Stimulated activated CD8-positive, alpha-beta memory T cell treated with anti-CD3 and anti-CD28 coated beads, Interleukin-12 subunit alpha, Interleukin-12 subunit beta, amount 100 ng/mL, for 24 hours (primary cell): ENCODE measurements at regions not wholly inside any gene's neighbourhood (a gene's known extent, or its start where the extent isn't known, plus 50 kb on each side); places are given as distances from the start of the nearest gene placed in this dataset.
"Not testable (repeated sequence)": the region's sequence is repeated elsewhere in the genome, so short reads cannot be mapped to it uniquely, and the experiment has no call there.

Source experiments
- DNase-seq: peaks from one replicate; pipeline ENCODE4 v3.0.0-alpha.2; 2020; ENCODE audit errors: extremely low read depth

DNA sequence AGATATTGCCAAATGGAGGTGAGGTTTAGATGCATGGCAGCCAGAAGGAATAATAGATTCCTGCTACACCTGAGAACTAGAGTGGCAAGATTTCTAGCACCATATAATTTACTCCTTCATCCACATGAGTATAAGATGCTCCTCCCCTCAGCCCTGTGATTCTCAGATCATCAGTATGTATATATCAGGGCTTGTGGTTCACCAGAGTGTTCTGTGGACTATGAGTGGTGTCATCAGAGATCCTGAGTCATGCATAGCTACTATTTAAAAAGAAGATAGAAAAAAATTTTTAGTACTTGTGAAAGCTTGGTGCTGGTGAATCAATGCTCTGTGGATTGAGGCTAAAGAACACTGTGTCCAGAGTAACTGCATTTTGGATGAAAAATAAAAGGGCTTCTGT, 285.9 kb downstream of the BMP4 start:
- no peak for DNase-seq

- no peak for DNase-seq
Measured at GRCh38 chr14:53668897-53669296, 287.7 kb downstream of the BMP4 start.

GRCh38 chr14:53663709-53664108, 292.9 kb downstream of the BMP4 start:
- DNase-seq: no peak

DNA sequence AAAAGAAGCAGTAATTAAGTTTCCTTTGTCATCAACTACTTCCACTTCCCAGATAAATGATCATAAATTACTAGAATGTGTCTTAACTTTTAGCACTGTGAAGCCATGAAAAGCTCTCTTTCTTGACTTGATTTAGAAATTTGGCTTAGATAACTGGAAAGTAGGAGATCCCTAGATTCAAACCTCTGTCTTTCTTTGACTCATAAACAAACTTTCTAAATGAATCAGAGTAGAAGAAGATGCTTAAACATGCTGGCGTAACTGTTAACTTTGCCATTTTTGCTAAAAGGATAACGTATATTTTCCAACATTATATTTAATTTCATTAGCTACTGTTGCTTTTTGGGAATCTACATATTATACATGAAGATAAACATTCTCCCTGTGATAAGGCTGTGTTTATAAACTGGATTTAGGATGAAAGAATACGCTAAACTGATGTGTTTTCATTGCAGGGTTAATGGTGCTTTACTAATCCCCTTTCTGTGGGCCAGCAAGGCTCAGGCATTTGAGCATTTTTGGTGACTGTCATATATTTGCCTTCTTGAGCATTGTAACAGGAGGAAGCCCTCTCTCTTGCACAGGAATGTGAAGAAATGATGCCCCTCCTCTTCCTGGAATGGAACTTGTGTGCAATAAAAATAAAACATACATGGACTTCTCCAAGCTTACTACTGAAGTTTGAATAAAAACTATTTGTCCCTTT, 301.4 kb downstream of the BMP4 start:
- DNase-seq: no peak

DNA sequence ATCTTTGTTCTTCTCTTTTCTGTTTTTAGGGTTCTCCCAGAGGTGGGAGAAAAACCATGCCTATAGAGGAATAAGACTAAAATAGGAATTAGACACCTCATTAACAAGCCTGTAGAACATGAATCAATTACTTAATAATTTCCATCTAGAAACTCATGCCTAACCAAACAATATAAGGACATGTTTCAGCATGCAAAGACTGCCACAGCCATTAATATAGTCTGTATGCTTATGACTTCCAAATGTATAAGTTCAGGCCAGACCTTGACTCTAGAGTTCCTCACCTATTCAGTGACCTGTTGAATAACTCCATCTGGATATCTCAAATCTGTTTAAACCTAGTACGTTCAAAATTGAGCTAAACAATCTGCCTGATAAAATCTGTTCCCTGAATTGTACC, 304.6 kb downstream of the BMP4 start:
- no peak for DNase-seq

DNA sequence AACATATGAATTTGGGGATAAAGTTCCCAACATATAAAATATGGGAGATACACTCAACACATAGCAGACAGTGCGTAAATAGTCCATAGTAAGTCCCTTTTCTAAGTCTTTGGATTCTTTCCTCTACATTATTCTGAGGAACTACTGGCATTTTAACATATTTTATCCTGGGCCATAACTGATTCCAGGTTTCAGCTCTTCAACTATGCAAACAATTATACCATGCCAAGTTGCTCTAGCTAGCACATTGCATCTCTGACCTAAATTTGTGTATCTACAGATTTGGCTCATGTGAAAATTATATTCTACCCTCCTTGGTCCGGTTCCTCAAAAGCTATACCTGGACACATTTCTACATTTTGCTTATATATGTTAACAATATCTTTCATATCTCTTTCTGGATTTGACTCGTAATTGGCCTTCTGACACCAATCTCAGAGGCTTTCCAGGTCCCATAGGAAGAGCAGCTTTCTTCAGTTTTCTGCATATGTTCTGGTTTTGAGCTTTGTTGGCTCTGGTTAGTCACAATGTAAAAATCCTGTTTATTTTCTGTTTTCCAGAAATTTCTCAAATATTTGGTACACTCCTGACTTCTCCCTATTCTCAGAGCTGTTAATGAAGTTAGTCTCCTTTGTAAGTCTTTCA, 305.4 kb downstream of the BMP4 start:
- no peak for DNase-seq

DNA sequence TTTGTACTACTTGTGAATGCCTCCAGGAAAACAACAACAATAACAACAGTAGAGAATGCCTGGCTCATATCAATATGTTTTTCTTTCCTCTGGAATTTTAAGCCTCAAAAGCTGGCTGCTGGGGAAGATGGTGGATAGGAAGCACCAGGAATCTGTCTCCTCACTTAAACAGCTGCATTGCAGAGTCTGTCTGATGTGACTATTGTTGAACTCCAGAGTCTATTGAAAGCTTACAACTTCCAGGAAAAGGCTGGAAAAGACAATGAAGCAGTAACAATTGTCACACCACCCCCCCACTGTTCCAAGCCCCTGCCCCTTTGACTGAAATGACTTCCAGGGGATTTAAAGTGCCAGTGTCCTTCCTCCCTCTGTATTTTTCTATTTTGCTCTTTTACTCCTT, 309.7 kb downstream of the BMP4 start:
- DNase-seq: no peak

DNA sequence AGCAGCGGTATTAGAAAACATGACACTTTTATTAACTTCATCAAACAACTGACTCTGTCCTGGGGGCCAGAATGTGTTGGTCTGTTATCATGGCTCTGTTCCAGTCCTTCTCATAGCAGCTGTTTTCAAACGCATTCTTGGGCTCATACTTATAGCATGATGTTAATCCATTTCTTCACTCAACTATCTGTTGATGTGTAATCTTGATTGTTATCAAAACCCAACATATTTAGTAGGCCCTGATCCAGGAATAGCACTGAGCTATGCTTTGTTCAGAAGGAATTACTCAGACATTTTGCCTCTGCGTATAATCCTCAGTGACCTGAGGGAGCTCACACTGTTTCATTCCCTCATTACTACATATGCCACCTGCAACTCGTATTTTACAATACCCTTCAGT, 315.9 kb downstream of the BMP4 start:
- no peak for DNase-seq

DNA sequence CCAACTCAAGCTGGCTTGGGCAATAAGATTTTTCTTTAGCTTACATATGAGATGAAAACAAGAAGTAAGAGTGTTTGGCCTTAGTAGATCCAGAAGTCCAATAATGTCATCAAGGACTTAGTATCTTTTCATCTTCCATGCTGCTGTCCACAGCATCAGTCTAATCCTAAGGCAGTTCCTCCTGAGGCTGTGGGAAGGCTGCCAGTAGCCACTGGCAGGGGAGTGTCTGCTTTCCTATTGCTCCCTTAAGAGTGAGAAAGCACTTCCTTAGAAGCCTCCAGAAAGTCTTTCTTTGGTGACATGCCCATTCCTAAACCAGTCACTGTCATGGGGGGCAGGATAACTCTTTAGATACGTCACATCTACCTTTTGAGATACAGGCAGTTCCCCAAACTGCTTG, 317.7 kb downstream of the BMP4 start:
- DNase-seq: no peak

- DNase-seq: no peak
Measured at GRCh38 chr14:53634793-53635192, 321.8 kb downstream of the BMP4 start.

DNA sequence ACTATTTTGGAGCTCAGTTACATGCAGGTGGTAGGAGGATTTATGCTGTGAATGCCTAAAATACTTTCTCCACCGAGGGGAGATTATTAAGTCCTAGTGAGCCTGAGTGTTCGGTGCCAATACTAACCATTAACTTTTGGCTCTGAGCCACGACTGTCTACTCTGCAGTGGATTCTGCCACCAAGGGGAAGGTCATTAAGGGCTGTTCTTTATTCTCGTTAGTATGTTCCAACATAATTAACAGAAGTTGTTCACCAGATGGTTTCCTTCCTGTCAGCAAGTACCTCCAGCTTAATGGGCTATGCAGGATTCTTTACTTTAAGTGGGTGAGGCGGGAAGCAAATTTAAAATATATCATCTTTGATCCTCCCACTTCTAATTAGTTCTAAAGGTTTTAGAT, 326.3 kb downstream of the BMP4 start:
- no peak for DNase-seq

DNA sequence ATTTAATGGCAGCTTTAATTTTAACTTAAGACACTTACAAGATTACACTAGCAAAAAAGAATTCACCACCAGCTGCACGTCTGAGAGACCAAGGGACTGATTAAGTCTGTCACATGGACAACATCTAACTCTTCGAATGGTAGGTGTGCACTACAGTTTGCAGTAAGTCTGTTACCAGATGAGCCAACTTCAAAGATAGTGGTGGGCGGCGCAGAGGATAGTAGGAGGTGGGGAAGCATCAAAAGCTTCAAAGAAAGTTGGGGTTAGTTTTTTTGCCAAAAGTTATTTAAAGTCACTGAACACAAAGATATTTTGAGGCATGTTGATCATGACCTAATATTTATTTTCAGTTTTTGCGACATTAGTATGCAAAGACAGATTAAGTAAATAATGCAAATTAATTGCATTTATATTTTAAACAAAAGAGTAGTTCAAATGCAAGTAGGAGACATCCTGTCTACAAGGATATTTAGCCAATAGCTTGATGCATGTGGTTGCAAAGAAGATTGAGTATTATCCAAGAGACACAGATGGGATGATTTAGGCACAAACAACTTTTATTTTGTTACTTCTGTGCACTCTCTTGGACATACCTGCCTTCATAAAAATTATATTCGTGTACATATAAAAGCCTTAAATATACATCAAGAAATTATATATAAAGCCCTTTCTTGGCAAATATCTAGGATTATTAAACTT, 327.7 kb downstream of the BMP4 start:
- DNase-seq: no peak

- no peak for DNase-seq
Measured at GRCh38 chr14:53628261-53628660, 328.4 kb downstream of the BMP4 start.

- DNase-seq: no peak
Measured at GRCh38 chr14:53626761-53627160, 329.9 kb downstream of the BMP4 start.

GRCh38 chr14:53622447-53622846, 334.2 kb downstream of the BMP4 start:
- no peak for DNase-seq

GRCh38 chr14:53621921-53622320, 334.7 kb downstream of the BMP4 start:
- no peak for DNase-seq

- no peak for DNase-seq
Measured at GRCh38 chr14:53621433-53621832, 335.2 kb downstream of the BMP4 start.

DNA sequence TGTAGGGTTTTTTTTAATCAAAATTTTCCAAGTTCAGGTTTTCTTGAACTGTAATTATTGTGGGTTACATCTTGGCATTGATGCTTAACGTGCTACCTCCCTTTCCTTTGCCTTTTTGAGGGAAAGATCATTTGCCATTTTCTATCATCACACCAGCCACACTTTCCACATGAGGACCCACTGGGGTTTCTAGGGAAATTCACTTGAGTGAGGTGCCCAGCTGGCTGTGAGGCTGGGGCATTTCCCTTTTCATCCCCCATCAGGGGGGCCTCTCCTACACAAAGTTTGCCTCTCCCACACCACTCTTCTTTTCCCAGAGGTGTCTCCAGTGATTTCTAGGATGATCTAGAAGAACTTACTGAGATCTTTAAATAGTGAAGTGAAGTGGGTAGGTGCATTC, 335.7 kb downstream of the BMP4 start:
- no peak for DNase-seq

DNA sequence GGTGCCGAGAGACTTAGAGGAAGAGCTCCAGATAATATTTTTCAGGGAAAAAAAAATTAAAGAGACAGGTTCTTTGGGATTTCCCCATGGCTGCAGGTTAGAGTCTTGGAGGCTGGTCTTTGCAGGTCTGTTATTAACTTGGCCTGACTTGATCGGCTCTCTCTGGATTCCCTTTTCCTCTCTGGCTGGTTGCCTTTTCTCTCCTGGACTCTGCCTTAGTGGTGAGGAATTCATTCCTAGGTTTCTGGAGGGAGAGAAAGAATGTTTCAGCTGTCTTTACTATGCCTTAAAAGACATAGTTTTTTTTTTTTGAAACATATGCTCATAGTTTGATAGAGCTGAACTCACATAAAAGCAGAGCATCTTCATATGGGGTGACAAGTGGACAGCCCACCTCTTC, 336.3 kb downstream of the BMP4 start:
- no peak for DNase-seq

DNA sequence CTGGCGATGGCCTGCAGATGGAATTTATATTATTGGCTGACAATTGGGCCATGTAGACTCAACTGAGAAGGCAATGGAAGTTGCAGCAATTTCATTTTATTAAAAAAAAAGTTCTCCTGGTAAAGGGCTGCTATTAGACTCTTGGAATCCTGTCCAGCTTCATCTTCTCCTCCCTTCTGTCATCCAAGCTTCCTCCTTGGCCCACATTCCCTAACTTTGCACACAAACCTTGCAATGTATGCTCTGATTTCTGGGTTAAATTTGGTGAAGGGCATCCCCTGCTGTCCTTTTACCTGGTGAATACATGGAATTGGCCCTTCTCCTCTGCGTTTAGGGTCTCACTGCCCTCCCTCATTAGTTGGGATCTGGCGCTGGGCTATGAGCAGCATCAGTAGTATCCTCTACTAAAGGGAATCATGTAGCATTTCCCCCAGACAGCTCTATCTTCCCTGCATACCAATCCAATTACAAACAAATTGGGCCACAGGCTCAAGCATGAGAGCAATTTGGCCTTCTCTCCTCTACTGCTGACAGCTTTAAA, 336.9 kb downstream of the BMP4 start:
- DNase-seq: no peak

DNA sequence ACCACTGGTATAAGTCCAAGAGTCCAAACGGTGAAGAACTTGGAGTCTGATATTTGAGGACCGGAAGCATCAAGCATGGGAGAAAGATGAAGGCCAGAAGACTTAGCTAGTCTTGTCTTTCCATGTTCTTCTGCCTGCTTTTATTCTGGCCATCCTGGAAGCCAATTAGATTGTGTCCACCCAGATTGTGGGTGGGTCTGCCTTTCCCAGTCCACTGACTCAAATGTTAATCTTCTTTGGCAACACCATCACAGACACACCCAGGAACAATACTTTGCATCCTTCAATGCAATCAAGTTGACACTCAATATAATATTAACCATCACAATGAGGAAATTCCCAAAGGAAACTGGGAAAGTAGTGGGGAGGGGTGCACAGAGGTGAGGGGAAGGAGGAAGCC, 340.1 kb downstream of the BMP4 start:
- not testable (repeated sequence) for DNase-seq

- DNase-seq: no peak
Measured at GRCh38 chr14:53615252-53615651, 341.4 kb downstream of the BMP4 start.
